SK-N-SH treated with all-trans-retinoic acid at 6 μM for 48 hours (cell line): ENCODE measurements at regions not wholly inside any gene's neighbourhood (a gene's known extent, or its start where the extent isn't known, plus 50 kb on each side); places are given as distances from the start of the nearest gene placed in this dataset.

Source experiments
- CSDC2 ChIP-seq: fragments of 250-450 bp; sonication (Bioruptor Pico); IDR thresholded peaks from 2 replicates; pipeline ENCODE4 v1.5.0; 2020; ENCODE audit warnings: mild to moderate bottlenecking, moderate library complexity
- ESRRG ChIP-seq: fragments of 250-450 bp; sonication (Bioruptor Pico); IDR thresholded peaks from 2 replicates; pipeline ENCODE4 v1.6.1; 2021; ENCODE audit warnings: mild to moderate bottlenecking
- GLIS3 ChIP-seq: fragments of 250-450 bp; sonication (Bioruptor Pico); IDR thresholded peaks from 2 replicates; pipeline ENCODE4 v1.5.0; 2020; ENCODE audit warnings: mild to moderate bottlenecking, moderate library complexity
- OSR1 ChIP-seq: fragments of 250-450 bp; sonication (Bioruptor Pico); IDR thresholded peaks from 2 replicates; pipeline ENCODE4 v1.8.0; 2022; ENCODE audit warnings: moderate library complexity, mild to moderate bottlenecking, inconsistent platforms
- RARB ChIP-seq: fragments of 250-450 bp; sonication (Bioruptor Pico); IDR thresholded peaks from 2 replicates; pipeline ENCODE4 v1.8.0; 2021; ENCODE audit warnings: mild to moderate bottlenecking, moderate library complexity
- ZNF70 ChIP-seq: fragments of 450-650 bp; formaldehyde crosslinking; IDR thresholded peaks from 2 replicates; pipeline ENCODE4 v1.5.0; 2020; ENCODE audit warnings: mild to moderate bottlenecking, moderate library complexity
- TF ChIP-seq, protein P1 (sequence below): fragments of 250-450 bp; sonication (Bioruptor Pico); IDR thresholded peaks from 2 replicates; pipeline ENCODE4 v1.5.0; 2020; ENCODE audit warnings: mild to moderate bottlenecking, moderate library complexity
- TF ChIP-seq, protein P2 (sequence below): fragments of 250-450 bp; sonication (Bioruptor Pico); IDR thresholded peaks from 2 replicates; pipeline ENCODE4 v1.5.1; 2020; ENCODE audit warnings: low read depth, mild to moderate bottlenecking, moderate library complexity

DNA sequence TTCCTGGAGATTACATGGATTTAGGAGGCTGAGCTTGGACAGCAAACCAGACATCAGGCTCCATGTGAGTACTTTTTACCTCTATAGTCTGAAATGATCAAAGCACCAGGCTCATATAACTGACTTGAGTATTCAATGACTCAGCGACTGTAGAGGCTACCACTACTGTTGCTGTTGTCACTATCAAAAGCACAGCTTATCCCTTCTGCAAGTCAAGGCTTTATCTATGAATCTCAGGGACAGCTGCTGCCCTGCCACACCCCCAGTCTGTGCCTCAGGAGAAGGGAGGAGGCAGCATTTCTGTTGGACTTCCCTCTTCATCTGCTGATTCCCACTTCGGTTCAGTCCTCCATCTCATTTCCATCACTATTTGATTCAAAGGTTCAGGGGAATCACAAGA lies 80.5 kb upstream of the CNR1 start:
- TF ChIP-seq ESRRG (CRISPR knock-in tag) (no peak), GLIS3 (CRISPR knock-in tag) (no peak), CSDC2 (no peak), ZNF70 (CRISPR knock-in tag) (no peak), RARB (CRISPR knock-in tag) (no peak), OSR1 (no peak)
- TF ChIP-seq, protein P1, sequence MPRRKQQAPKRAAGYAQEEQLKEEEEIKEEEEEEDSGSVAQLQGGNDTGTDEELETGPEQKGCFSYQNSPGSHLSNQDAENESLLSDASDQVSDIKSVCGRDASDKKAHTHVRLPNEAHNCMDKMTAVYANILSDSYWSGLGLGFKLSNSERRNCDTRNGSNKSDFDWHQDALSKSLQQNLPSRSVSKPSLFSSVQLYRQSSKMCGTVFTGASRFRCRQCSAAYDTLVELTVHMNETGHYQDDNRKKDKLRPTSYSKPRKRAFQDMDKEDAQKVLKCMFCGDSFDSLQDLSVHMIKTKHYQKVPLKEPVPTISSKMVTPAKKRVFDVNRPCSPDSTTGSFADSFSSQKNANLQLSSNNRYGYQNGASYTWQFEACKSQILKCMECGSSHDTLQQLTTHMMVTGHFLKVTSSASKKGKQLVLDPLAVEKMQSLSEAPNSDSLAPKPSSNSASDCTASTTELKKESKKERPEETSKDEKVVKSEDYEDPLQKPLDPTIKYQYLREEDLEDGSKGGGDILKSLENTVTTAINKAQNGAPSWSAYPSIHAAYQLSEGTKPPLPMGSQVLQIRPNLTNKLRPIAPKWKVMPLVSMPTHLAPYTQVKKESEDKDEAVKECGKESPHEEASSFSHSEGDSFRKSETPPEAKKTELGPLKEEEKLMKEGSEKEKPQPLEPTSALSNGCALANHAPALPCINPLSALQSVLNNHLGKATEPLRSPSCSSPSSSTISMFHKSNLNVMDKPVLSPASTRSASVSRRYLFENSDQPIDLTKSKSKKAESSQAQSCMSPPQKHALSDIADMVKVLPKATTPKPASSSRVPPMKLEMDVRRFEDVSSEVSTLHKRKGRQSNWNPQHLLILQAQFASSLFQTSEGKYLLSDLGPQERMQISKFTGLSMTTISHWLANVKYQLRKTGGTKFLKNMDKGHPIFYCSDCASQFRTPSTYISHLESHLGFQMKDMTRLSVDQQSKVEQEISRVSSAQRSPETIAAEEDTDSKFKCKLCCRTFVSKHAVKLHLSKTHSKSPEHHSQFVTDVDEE (CRISPR knock-in tag) = no peak
- TF ChIP-seq, protein P2, sequence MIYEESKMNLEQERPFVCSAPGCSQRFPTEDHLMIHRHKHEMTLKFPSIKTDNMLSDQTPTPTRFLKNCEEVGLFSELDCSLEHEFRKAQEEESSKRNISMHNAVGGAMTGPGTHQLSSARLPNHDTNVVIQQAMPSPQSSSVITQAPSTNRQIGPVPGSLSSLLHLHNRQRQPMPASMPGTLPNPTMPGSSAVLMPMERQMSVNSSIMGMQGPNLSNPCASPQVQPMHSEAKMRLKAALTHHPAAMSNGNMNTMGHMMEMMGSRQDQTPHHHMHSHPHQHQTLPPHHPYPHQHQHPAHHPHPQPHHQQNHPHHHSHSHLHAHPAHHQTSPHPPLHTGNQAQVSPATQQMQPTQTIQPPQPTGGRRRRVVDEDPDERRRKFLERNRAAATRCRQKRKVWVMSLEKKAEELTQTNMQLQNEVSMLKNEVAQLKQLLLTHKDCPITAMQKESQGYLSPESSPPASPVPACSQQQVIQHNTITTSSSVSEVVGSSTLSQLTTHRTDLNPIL (CRISPR knock-in tag) = no peak
